RPMI7951 (cell line): ENCODE measurements at regions not wholly inside any gene's neighbourhood (a gene's known extent, or its start where the extent isn't known, plus 50 kb on each side); places are given as distances from the start of the nearest gene placed in this dataset.

Experiments used
- DNase-seq: peaks from one replicate; pipeline ENCODE4 v3.0.0-alpha.2; 2012; ENCODE audit warnings: low read depth

GRCh38 chr20:37643400-37643799, 50.4 kb upstream of the CTNNBL1 start:
- DNase-seq = no peak

- no peak for DNase-seq
These were observed 51.6 kb upstream of the CTNNBL1 start for GRCh38 chr20:37642246-37642645.

- peak; percentile 54 for DNase-seq
These were observed 52.9 kb upstream of the CTNNBL1 start for GRCh38 chr20:37640600-37641561.

GRCh38 chr20:37638527-37638926, 55.3 kb upstream of the CTNNBL1 start:
- no peak for DNase-seq

GRCh38 chr20:37636977-37637376, 56.9 kb upstream of the CTNNBL1 start:
- no peak for DNase-seq

GRCh38 chr20:37636212-37636975, 57.4 kb upstream of the CTNNBL1 start:
- DNase-seq = no peak

GRCh38 chr20:37630993-37631392, 62.8 kb upstream of the CTNNBL1 start:
- peak; percentile 39 for DNase-seq

GRCh38 chr20:37630166-37630565, 63.7 kb upstream of the CTNNBL1 start:
- DNase-seq = no peak

- DNase-seq = no peak
These were observed 66.1 kb upstream of the CTNNBL1 start for GRCh38 chr20:37627767-37628130.

GRCh38 chr20:37627060-37627766, 66.6 kb upstream of the CTNNBL1 start:
- DNase-seq = peak; percentile 67

- no peak for DNase-seq
These were observed 68.9 kb upstream of the CTNNBL1 start for GRCh38 chr20:37624963-37625362.

- no peak for DNase-seq
These were observed 71.1 kb upstream of the CTNNBL1 start for GRCh38 chr20:37622728-37623127.

GRCh38 chr20:37619496-37619895, 74.3 kb upstream of the CTNNBL1 start:
- DNase-seq = no peak

- DNase-seq = no peak
These were observed 77.8 kb upstream of the CTNNBL1 start for GRCh38 chr20:37616110-37616425.

- DNase-seq = peak; percentile 47
These were observed 78.3 kb upstream of the CTNNBL1 start for GRCh38 chr20:37615340-37616109.

- DNase-seq = no peak
These were observed 82.0 kb upstream of the CTNNBL1 start for GRCh38 chr20:37611852-37612251.

GRCh38 chr20:37611346-37611745, 82.5 kb upstream of the CTNNBL1 start:
- DNase-seq = no peak

GRCh38 chr20:37610203-37610798, 82.6 kb upstream of the BLCAP start:
- DNase-seq = no peak

- DNase-seq = no peak
These were observed 75.0 kb upstream of the BLCAP start for GRCh38 chr20:37602634-37603033.

GRCh38 chr20:37600486-37600885, 72.8 kb upstream of the BLCAP start:
- DNase-seq = no peak
